ENCODE measurements at regions not wholly inside any gene's neighbourhood (a gene's known extent, or its start where the extent isn't known, plus 50 kb on each side); places are given as distances from the start of the nearest gene placed in this dataset.

- TF ChIP-seq, protein P1, sequence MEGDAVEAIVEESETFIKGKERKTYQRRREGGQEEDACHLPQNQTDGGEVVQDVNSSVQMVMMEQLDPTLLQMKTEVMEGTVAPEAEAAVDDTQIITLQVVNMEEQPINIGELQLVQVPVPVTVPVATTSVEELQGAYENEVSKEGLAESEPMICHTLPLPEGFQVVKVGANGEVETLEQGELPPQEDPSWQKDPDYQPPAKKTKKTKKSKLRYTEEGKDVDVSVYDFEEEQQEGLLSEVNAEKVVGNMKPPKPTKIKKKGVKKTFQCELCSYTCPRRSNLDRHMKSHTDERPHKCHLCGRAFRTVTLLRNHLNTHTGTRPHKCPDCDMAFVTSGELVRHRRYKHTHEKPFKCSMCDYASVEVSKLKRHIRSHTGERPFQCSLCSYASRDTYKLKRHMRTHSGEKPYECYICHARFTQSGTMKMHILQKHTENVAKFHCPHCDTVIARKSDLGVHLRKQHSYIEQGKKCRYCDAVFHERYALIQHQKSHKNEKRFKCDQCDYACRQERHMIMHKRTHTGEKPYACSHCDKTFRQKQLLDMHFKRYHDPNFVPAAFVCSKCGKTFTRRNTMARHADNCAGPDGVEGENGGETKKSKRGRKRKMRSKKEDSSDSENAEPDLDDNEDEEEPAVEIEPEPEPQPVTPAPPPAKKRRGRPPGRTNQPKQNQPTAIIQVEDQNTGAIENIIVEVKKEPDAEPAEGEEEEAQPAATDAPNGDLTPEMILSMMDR (IDR thresholded peaks at IDR 0.05 in 4 of 5, conservative IDR thresholded peaks at IDR 0.05 in 1 of 5), result no peak
- no peak for TF ChIP-seq POLR2A (IDR thresholded peaks at IDR 0.05)
These were observed 125.2 kb downstream of the GNAT3 start for GRCh38 chr7:80386686-80387085.

Measured in gastrocnemius medialis (tissue), 4 donors.